ENCODE measurements at regions not wholly inside any gene's neighbourhood (a gene's known extent, or its start where the extent isn't known, plus 50 kb on each side); places are given as distances from the start of the nearest gene placed in this dataset.

DNA sequence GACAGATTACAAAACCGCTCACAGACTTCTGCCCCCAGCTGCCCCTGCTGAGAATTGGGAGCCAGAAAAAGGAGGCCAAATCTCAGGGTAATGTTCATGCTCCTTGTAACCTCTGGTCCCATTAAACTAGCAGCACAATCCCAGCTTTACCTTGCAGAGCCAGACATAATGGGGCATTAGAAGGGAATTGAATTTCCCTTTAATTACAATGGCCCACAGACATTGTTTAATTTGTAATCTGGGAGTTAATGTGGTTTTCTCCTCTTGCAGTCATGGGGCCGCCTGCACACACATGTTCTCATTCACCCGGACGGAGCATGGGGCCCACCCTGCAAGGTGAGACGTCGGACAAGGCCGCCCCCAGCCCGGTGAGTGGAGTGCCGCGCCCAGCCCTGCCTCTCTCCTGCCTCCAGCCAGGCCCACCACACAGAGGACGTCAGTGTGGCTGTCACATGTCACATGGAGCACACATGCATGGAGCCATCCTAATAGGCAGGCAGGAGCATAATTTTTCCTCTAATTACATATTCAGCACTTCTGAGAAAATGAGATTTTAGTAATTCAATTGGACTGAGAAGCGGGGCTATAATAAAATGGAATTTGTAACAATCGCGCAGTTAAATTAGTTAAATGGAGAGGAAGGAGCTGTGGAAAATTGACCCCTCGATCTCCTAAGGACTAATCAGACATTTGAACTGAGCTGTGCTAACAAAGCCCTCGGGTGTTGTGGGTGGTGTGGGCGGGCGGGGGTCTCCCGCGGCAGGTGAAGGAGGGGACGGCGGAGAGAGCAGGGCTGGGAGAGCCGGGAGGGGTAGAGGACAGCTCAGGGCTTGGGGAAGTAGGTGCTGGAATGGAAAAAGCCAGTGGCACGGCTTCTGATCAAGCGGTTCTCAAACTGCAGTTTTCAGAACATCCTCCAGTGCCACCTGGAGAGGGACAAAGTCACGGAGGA is 87.7 kb downstream of the ENGASE start:
- DNase-seq, result no peak

DNA sequence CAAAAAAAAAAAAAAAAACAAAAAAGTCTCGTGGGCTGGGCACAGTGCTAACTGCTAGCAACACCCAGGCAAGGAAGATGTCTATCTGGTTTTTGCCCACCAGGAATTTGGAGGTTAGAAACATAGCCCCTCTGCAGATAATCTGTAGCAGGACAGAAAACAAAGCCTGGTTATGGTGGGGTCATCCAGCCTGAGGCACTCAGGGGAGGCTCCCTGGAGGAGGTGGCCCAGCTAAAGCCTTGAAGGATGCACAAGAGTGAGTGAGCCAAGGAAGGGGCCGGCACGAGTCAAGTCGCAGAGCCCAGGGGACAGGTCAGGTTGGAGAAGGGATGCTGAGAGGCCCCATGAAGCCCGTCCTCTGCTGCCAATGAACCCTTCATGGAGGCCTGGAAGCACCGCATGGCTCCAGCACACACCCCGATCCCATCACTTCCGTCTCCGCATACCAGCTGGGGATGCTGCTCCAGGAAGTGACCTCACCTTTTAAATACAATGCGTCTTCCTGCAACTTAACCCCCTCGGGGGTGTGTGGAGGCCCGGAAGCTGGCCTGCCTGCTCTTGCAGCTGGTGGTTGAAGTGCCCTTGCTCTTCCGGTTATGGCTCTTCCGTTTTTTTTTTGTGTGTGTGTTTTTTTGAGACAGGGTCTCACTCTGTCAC is 86.5 kb downstream of the ENGASE start:
- peak; percentile 54 for DNase-seq

DNA sequence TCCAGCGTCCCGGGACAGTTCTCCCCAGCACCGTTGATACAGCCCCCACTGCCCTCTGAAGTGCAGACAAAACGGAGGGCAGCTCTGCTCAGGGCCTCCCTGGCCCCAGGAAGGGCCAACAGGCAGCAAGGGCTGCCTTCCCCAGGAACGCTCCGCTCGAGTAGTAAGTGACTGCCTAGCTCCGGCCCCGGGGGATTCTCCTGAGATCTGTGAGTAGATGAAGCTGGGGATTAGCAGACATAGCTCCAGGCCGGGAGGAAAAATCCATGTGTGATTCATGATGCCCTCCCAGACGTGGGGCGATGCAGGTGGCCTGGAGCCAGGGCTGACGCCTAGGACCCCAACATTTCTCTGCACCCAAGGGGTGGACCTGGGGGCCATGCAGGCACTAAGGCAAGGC is 85.3 kb downstream of the ENGASE start:
- no peak for DNase-seq

DNA sequence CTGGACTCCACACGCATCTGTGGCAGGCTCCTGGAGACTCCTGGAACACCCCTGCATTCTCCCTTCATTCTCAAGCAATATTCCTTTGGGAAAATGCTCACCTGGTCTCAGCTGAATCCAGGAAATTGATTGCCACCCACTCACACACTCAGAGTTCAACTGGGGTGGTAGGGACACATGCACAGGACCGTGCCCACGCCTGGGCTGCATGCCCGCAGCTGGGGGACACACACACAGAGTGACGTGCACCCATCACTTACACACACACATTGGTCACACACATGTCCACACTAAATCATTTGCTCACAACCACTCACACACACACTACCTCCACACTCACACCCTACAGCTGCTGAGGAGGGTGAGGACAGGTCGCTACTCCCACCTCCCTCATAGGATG is 84.8 kb downstream of the ENGASE start:
- no peak for DNase-seq

DNA sequence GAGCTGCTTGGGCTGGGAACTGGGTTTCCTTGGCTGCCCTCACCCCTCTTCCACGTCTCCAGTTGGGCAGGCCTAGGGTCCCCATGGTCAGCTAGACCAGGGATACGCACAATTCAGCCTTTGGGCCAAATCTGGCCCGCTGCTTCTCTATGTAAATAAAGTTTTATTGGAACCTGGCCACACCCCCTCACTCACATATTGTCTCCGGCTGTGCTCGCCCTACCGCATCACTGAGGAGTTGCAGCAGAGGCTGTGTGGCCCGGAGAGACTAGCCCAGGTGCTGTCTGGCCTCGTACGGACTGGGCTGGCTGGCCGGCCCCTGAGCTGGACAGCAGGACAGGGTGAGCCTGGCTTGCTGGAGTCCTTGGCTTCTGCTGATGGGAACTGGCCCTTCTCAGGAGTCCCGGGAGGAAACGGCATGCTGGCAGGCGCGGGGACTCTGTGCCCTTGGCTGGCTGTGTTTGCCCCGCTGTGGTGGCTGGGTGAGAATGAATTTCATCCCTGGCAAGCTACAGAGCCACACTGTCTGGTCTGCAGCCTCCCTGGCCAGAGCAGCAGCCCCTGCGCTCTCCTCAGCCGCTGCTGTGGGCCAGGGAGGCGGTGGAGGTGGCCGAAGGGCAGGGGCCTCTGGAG is 82.0 kb downstream of the ENGASE start:
- DNase-seq, result no peak

DNA sequence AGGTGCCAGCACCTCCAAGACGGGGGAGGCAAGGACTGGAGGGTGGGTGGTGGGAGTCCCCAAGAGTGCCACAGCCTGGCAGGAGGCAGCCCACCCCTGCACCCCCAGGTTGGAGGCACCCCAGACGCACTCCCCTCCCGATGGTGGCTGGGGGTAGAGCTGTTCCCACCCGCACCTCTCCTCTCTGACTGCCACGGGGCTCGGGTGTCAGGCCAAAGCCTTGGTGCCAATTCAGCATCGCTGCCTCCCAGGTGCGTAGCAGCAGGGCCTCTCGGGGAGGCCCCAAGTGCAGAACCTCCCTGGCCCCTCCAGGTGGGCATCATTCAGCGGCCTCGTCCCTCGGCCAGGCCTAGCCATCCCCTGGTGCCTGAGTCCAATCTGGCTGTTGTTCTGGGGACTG is 81.1 kb downstream of the ENGASE start:
- DNase-seq, result no peak

GRCh38 chr17:79154951-79155585 is 80.4 kb downstream of the ENGASE start:
- DNase-seq, result no peak

DNA sequence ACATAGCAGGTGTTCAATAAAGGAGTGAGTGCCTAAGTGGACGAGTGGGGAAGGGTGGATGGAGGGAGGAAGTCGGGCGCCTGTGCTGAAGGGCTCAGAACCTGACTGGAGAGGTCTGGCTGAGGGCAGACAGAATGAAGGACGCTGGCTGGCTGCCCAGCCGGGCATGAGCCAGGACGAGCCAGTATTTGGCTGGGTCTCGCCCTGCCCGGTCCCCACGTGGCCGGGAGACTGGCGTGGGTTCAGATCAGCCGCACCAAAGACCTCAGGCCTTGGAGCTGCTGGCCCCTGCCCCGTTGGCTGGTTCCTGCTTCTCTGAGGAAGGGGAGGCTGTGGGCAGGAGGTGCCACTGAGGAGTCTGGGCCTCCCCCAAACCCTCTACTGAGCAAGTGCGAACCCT is 79.8 kb downstream of the ENGASE start:
- DNase-seq, result no peak

- DNase-seq, result no peak
Observed at GRCh38 chr17:79153367-79154130, 78.9 kb downstream of the ENGASE start.

- DNase-seq, result no peak
Observed at GRCh38 chr17:79152636-79153035, 78.0 kb downstream of the ENGASE start.

DNA sequence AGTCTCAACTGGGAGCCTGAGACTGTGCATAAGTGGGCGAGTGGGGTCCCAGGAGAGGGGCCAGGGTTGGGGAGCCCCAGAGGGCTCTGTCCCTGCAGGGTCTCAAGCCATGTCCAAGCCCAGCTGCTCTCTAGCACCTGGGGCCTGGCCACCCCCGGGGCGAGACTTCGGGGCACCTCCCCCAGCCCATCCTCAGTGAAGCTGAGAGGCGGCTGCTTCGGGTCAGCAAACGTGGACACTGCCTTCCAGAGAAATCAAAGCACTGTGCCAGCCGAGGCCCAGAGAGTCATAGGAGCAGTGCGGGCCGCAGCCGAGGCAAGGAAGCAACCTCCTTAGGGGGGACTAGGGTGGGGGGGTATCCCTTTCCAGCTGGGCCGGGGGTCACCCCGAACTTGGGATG is 77.5 kb downstream of the ENGASE start:
- no peak for DNase-seq

GRCh38 chr17:79150799-79151198 is 76.2 kb downstream of the ENGASE start:
- no peak for DNase-seq

DNA sequence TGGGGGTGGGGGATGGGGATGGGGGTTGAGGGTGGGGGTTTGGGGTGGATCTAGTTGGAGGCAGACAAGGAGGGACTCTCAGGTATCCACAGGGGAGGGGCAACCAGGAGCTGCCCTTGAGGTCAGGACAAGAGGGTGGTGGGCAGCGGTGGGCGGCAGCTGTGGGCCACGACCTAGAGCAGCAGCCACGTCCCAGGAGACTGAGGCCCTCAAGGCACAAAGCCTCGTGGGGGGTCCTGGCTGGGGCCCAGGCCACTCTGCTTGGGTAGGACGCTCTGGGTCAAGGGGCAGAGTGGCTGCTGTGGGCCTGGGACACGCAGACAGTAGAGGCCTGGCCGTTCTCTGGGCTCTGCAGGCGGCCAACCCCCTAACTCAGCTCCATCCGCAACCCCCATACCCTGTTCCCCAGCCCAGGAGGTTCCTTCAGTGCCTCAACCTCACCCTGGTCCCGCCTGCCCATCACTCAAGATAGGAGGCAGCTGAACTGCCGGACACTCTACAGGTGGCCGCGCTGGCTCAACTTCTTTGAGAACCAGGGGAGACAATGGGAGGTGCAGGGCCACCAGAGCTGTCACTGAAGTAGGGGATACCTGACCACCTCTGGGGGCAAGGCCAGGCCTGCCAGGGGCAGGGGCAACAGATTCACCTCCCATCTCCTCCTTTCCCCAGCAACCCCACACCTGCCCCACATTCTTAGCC is 75.6 kb downstream of the ENGASE start:
- no peak for DNase-seq

DNA sequence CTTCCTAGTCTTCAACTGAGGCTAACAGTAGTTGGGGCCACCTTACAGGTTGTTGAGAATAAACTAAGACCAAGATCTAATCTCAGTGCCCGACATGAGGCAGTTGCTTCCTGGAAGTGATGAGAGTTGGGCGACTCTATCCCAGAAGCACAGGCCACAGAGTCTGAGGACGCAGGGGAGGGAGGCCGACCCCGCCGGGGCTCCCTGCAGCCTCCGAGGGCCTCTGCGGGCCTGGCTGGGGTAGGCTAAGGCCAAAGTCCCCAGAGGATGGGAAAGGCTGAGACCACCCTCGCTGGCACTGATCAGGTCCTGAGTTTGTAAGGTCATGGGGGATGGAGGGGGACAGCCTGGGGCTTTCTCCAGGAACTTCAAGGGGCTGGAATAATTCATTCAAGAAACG is 74.0 kb downstream of the ENGASE start:
- DNase-seq, result no peak

- DNase-seq, result no peak
Observed at GRCh38 chr17:79147746-79148506, 73.3 kb downstream of the ENGASE start.

DNA sequence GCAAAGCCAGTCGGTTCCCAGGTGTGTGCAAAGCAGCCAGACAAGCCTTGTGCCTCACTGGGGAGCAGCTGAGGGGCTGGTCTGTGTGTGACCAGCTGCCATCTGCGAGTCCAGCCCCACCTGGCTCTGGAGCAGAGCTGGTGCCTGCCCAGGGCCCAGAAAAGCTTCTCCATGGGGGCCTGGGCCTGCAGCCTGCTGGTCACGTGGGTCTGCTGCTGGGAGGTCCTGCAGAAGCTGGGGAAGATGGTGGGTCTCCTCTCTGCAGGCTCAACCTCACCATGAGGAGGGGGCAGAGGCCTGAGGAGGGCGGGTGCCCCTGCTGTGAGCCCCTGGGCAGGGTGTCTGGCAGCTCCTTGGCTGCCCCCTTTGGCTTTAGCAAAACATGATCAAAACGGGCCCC is 71.9 kb downstream of the ENGASE start:
- DNase-seq, result no peak

DNA sequence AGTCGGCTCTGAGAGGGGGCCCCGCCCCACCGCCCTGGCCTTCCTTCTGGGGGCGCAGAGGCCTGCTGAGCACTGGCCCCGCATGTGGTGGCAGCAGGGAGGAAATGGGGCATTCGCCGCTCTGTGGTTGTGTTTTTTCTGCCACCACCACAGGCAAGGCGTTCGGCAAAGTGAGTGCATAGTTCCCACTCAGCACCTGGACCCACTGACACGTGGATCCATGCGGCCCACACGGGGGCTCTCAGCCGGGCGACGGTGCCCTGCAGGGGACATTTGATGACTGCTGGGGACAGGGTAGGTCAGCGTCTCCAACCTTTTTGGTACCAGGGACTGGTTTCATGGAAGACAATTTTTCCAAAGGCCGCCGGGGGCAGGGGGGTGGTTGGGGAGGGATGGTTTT is 70.9 kb downstream of the ENGASE start:
- no peak for DNase-seq

DNA sequence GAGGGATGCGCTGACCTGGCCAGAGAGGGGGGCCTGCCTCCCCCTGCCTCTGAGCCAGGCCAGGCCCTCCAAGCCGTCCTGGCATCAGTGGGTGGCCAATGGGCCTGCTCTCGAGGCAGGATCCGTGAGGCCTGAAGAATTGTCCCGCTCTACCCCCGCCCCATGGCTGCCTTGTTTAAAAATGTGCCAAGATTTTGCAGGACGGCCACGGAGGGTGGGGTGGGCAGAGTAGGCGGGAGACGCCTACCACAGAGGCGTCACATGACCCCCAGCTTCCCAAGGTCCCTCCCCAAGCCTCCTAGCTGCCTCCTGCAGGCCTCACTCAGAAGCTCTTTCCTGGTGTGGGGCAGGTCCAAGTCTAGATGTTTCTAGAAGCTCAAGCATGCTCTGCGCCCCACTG is 69.5 kb downstream of the ENGASE start:
- no peak for DNase-seq

GRCh38 chr17:79142375-79142774 is 67.8 kb downstream of the ENGASE start:
- no peak for DNase-seq

- DNase-seq, result no peak
Observed at GRCh38 chr17:79141578-79142355, 67.1 kb downstream of the ENGASE start.

Data from activated CD8-positive, alpha-beta memory T cell treated with anti-CD3 and anti-CD28 coated beads, Interleukin-2, amount 50 U/mL, for 48 hours (primary cell).